Cardiac septum (tissue), 1 donor: ENCODE measurements at regions not wholly inside any gene's neighbourhood (a gene's known extent, or its start where the extent isn't known, plus 50 kb on each side); places are given as distances from the start of the nearest gene placed in this dataset.
"Not testable (repeated sequence)": the region's sequence is repeated elsewhere in the genome, so short reads cannot be mapped to it uniquely, and the experiment has no call there.

Experiments used
- DNase-seq: peaks from one replicate; pipeline ENCODE4 v3.0.0-alpha.2; 2020; ENCODE audit warnings: low spot score
- intact Hi-C: fragments of 100-400 bp; cut with DNase I; formaldehyde crosslinking; loops from one replicate; pipeline ENCODE4 v1.14.0; 2022
- donor health status: DM: no; HTN: no; CAD: no.

- DNase-seq, result no peak
These were observed 57.0 kb downstream of the PCDH20 start for GRCh38 chr13:61358599-61358998.

GRCh38 chr13:61350341-61350740 lies 65.3 kb downstream of the PCDH20 start:
- no peak for DNase-seq
- intact Hi-C loops, result no loop called here

More at GRCh38 chr13:61358599-61358998, 57.0 kb downstream of the PCDH20 start:
- intact Hi-C loops, result no loop called here

- DNase-seq, result no peak
- intact Hi-C loops, result no loop called here
These were observed 76.5 kb downstream of the PCDH20 start for GRCh38 chr13:61339054-61339621.

GRCh38 chr13:61316647-61317046 lies 99.0 kb downstream of the PCDH20 start:
- no peak for DNase-seq
- intact Hi-C loops, result no loop called here

GRCh38 chr13:61294467-61295191 lies 121.0 kb downstream of the PCDH20 start:
- DNase-seq, result no peak
- intact Hi-C loops, result no loop called here

GRCh38 chr13:61286148-61286745 lies 129.4 kb downstream of the PCDH20 start:
- DNase-seq, result no peak
- intact Hi-C loops, result no loop called here

GRCh38 chr13:61277586-61278276 lies 137.9 kb downstream of the PCDH20 start:
- DNase-seq, result no peak
- intact Hi-C loops, result no loop called here

GRCh38 chr13:61277088-61277487 lies 138.6 kb downstream of the PCDH20 start:
- no peak for DNase-seq
- intact Hi-C loops, result no loop called here

- intact Hi-C loops, result no loop called here
- no peak for DNase-seq
These were observed 139.2 kb downstream of the PCDH20 start for GRCh38 chr13:61276401-61276800.

- DNase-seq, result no peak
- intact Hi-C loops, result no loop called here
These were observed 139.9 kb downstream of the PCDH20 start for GRCh38 chr13:61275736-61276135.

- no peak for DNase-seq
- intact Hi-C loops, result no loop called here
These were observed 140.4 kb downstream of the PCDH20 start for GRCh38 chr13:61275251-61275650.

GRCh38 chr13:61266896-61267295 lies 148.8 kb downstream of the PCDH20 start:
- DNase-seq, intact Hi-C loops: not testable (repeated sequence)

- no peak for DNase-seq
- intact Hi-C loops, result no loop called here
These were observed 153.7 kb downstream of the PCDH20 start for GRCh38 chr13:61261746-61262472.

GRCh38 chr13:61258185-61258584 lies 157.5 kb downstream of the PCDH20 start:
- intact Hi-C loops, result no loop called here

GRCh38 chr13:61255040-61255796 lies 160.4 kb downstream of the PCDH20 start:
- intact Hi-C loops, result no loop called here
- DNase-seq, result no peak

More at GRCh38 chr13:61258185-61258584, 157.5 kb downstream of the PCDH20 start:
- DNase-seq, result no peak

GRCh38 chr13:61253105-61253877 lies 162.4 kb downstream of the PCDH20 start:
- intact Hi-C loops, result no loop called here

GRCh38 chr13:61252213-61252612 lies 163.4 kb downstream of the PCDH20 start:
- no peak for DNase-seq
- intact Hi-C loops, result no loop called here

More at GRCh38 chr13:61253105-61253877, 162.4 kb downstream of the PCDH20 start:
- DNase-seq, result no peak
